Activated CD4-positive, alpha-beta T cell treated with anti-CD3 and anti-CD28 coated beads, Interleukin-2, amount 10 ng/mL, durations not matched to agents 24 days and 14 days (primary cell): ENCODE measurements at regions not wholly inside any gene's neighbourhood (a gene's known extent, or its start where the extent isn't known, plus 50 kb on each side); places are given as distances from the start of the nearest gene placed in this dataset.

ENCODE experiments used
- DNase-seq: peaks from one replicate; pipeline ENCODE4 v3.0.0; 2022
- H3K27ac Mint-ChIP-seq: one replicate; pipeline ENCODE4 v1.8.0; 2022; ENCODE audit warnings: mild to moderate bottlenecking, mixed read lengths
- H3K27me3 Mint-ChIP-seq: one replicate; pipeline ENCODE4 v1.8.0; 2022; ENCODE audit warnings: mixed read lengths
- H3K36me3 Mint-ChIP-seq: one replicate; pipeline ENCODE4 v1.8.0; 2022; ENCODE audit warnings: low read depth, mild to moderate bottlenecking, mixed read lengths
- H3K4me1 Mint-ChIP-seq: one replicate; pipeline ENCODE4 v1.8.0; 2021; ENCODE audit warnings: mixed read lengths
- H3K4me3 Mint-ChIP-seq: one replicate; pipeline ENCODE4 v1.8.0; 2022; ENCODE audit warnings: mild to moderate bottlenecking, moderate library complexity, mixed read lengths
- H3K9me3 Mint-ChIP-seq: one replicate; pipeline ENCODE4 v1.8.0; 2021; ENCODE audit warnings: mixed read lengths
- intact Hi-C: fragments of 100-400 bp; cut with micrococcal nuclease; formaldehyde crosslinking; loops from one replicate; pipeline ENCODE4 v1.15.1; 2023

DNA sequence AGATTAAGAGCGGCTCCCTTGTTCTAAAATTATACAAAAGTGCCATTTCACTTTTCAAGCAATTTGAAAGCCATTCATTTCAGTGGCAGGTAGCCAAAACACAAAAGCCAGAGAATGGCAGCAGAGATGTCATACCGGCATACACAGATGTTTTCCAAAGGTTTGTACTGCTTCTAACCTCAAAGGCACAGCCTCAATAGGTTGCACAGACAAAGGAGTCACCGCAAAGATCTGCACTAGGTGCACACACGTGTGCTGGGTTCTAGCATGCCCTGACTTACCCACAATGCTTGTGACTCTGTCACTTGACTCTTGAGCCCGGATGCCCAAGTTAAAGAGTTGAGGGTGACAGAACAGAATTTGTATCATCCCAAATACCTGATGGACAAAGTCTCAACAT, 448.9 kb upstream of the ADGRL2 start:
- no peaks in the 10 kb centered on the region for H3K36me3 Mint-ChIP-seq
- no peaks in the 10 kb centered on the region for H3K4me1 Mint-ChIP-seq

GRCh38 chr1:81349194-81349965, 451.4 kb upstream of the ADGRL2 start:
- Mint-ChIP-seq H3K27ac (no peak overlapping the region), H3K36me3 (no peaks in the 10 kb centered on the region), H3K27me3 (no peaks in the 10 kb centered on the region), H3K9me3 (no peaks in the 10 kb centered on the region), H3K4me3 (no peak overlapping the region), H3K4me1 (no peaks in the 10 kb centered on the region)
- intact Hi-C loops, result no loop called here
- DNase-seq, result no peak

More for the DNA sequence above, 448.9 kb upstream of the ADGRL2 start:
- no peaks in the 10 kb centered on the region for H3K27me3 Mint-ChIP-seq
- intact Hi-C loops, result no loop called here
- H3K27ac Mint-ChIP-seq, result no peak overlapping the region
- DNase-seq, result no peak
- no peaks in the 10 kb centered on the region for H3K9me3 Mint-ChIP-seq
- no peak overlapping the region for H3K4me3 Mint-ChIP-seq

- no peaks in the 10 kb centered on the region for H3K4me1 Mint-ChIP-seq
- H3K9me3 Mint-ChIP-seq, result no peaks in the 10 kb centered on the region
- intact Hi-C loops, result no loop called here
- no peak for DNase-seq
- H3K4me3 Mint-ChIP-seq, result no peak overlapping the region
- no peak overlapping the region for H3K27ac Mint-ChIP-seq
- no peaks in the 10 kb centered on the region for H3K27me3 Mint-ChIP-seq
- H3K36me3 Mint-ChIP-seq, result no peaks in the 10 kb centered on the region
These were observed 455.6 kb upstream of the ADGRL2 start for GRCh38 chr1:81345110-81345509.

DNA sequence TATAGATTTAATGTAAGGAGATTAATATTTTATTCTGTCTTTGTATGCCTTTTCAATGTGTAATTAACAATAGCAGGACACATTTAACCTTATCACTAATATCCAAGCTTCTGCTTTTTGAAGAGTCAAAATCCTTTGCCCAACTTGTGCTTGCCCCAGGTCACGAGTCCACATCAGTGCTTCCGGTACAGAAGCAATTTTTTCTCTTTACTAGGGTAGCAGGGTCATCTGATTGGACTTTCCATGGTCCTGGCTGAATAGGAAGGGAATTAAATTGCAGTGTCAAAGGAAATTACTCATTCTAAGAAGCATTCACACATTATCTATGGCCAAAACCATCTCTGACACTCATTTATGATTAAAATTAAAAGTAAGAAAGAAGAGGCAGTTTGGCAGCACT, 460.5 kb upstream of the ADGRL2 start:
- no peaks in the 10 kb centered on the region for H3K36me3 Mint-ChIP-seq
- no peak overlapping the region for H3K4me3 Mint-ChIP-seq
- no peak for DNase-seq
- no peaks in the 10 kb centered on the region for H3K27me3 Mint-ChIP-seq
- H3K4me1 Mint-ChIP-seq, result no peaks in the 10 kb centered on the region
- H3K27ac Mint-ChIP-seq, result no peak overlapping the region
- intact Hi-C loops, result no loop called here
- no peaks in the 10 kb centered on the region for H3K9me3 Mint-ChIP-seq

DNA sequence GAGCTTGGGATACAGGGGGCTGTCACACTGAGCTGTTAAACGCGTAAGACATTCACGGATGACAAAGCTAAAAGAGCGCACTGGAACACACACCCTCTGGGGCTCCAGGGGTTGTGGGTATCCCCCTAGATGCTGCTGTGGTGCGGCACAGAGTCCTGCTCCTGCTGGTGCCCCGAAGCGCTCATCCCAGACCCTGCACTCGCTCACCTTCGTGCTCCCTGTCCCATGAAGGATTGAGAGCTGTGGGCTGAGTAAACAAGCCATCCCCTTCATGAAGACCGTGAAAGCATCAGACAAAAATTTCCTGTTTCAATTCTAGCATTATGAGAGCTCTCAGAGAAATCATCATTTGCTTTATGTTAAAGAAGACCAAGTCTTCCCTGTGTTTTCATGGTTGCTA, 463.5 kb upstream of the ADGRL2 start:
- no peaks in the 10 kb centered on the region for H3K9me3 Mint-ChIP-seq
- H3K4me3 Mint-ChIP-seq, result no peak overlapping the region
- no peaks in the 10 kb centered on the region for H3K36me3 Mint-ChIP-seq
- H3K27me3 Mint-ChIP-seq, result no peaks in the 10 kb centered on the region
- H3K27ac Mint-ChIP-seq, result no peak overlapping the region
- intact Hi-C loops, result no loop called here
- no peaks in the 10 kb centered on the region for H3K4me1 Mint-ChIP-seq
- DNase-seq, result no peak

DNA sequence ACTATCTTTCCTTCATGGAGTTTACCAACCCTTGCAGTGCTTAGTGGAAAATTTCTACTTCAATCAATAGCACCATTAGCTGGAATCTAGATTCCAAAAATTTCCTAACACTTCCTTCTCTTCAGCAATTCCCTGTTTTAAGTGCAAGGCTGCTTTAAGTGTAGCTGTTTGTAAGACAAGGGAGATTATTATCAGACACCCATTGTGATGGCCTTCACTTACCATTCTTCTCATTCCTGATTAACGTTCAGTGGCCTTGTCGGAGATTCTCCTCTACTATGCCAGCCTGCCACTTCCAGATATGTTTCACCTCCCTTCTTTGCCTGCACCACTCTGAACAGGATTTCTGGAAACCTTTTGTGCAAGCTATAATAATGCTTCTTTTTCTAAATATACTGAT, 464.9 kb upstream of the ADGRL2 start:
- Mint-ChIP-seq H3K9me3 (no peaks in the 10 kb centered on the region), H3K27ac (no peak overlapping the region), H3K36me3 (no peaks in the 10 kb centered on the region), H3K4me1 (no peaks in the 10 kb centered on the region), H3K27me3 (no peaks in the 10 kb centered on the region), H3K4me3 (no peak overlapping the region)
- no peak for DNase-seq
- intact Hi-C loops, result no loop called here

- H3K27me3 Mint-ChIP-seq, result no peaks in the 10 kb centered on the region
- no peaks in the 10 kb centered on the region for H3K36me3 Mint-ChIP-seq
- no peaks in the 10 kb centered on the region for H3K4me1 Mint-ChIP-seq
- intact Hi-C loops, result no loop called here
- no peak for DNase-seq
- no peak overlapping the region for H3K27ac Mint-ChIP-seq
- H3K4me3 Mint-ChIP-seq, result no peak overlapping the region
- no peaks in the 10 kb centered on the region for H3K9me3 Mint-ChIP-seq
These were observed 470.2 kb upstream of the ADGRL2 start for GRCh38 chr1:81330521-81330920.

GRCh38 chr1:81330111-81330510, 470.6 kb upstream of the ADGRL2 start:
- no peaks in the 10 kb centered on the region for H3K27me3 Mint-ChIP-seq

DNA sequence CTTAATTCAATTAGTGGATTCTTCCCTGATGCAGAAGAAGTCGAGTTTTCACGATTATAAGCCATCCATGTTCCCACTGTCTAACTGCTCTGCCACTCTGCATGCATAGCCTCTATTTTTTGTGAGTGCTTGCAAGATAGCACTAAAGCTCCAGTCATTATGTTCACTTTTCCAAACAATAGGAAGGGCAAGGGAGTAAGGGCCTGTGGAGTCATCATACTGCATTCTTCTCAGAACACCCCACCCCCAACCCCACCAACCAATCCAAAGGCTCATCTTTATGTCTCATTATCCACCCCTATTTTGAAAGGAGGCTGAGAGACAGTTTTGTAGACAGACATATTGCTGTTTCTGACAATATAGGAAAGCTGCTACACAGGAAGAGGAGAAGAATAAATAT, 471.7 kb upstream of the ADGRL2 start:
- Mint-ChIP-seq H3K4me1 (no peaks in the 10 kb centered on the region), H3K9me3 (no peaks in the 10 kb centered on the region), H3K27me3 (no peaks in the 10 kb centered on the region)

More at GRCh38 chr1:81330111-81330510, 470.6 kb upstream of the ADGRL2 start:
- intact Hi-C loops, result no loop called here
- DNase-seq, result no peak
- Mint-ChIP-seq H3K36me3 (no peaks in the 10 kb centered on the region), H3K9me3 (no peaks in the 10 kb centered on the region), H3K4me1 (no peaks in the 10 kb centered on the region), H3K4me3 (no peak overlapping the region), H3K27ac (no peak overlapping the region)

GRCh38 chr1:81327743-81328142, 473.0 kb upstream of the ADGRL2 start:
- Mint-ChIP-seq H3K9me3 (no peaks in the 10 kb centered on the region), H3K36me3 (no peaks in the 10 kb centered on the region), H3K4me1 (no peaks in the 10 kb centered on the region), H3K27ac (no peak overlapping the region), H3K27me3 (no peaks in the 10 kb centered on the region), H3K4me3 (no peak overlapping the region)
- no peak for DNase-seq
- intact Hi-C loops, result no loop called here

More for the DNA sequence above, 471.7 kb upstream of the ADGRL2 start:
- Mint-ChIP-seq H3K4me3 (no peak overlapping the region), H3K27ac (no peak overlapping the region), H3K36me3 (no peaks in the 10 kb centered on the region)
- no peak for DNase-seq
- intact Hi-C loops, result no loop called here

GRCh38 chr1:81327103-81327710, 473.5 kb upstream of the ADGRL2 start:
- H3K4me1 Mint-ChIP-seq, result no peaks in the 10 kb centered on the region
- H3K27ac Mint-ChIP-seq, result no peak overlapping the region
- no peak overlapping the region for H3K4me3 Mint-ChIP-seq
- H3K36me3 Mint-ChIP-seq, result no peaks in the 10 kb centered on the region
- DNase-seq, result no peak
- intact Hi-C loops, result no loop called here
- H3K27me3 Mint-ChIP-seq, result no peaks in the 10 kb centered on the region
- no peaks in the 10 kb centered on the region for H3K9me3 Mint-ChIP-seq

- Mint-ChIP-seq H3K27ac (no peak overlapping the region), H3K9me3 (no peaks in the 10 kb centered on the region), H3K4me1 (no peaks in the 10 kb centered on the region), H3K36me3 (no peaks in the 10 kb centered on the region), H3K27me3 (no peaks in the 10 kb centered on the region), H3K4me3 (no peak overlapping the region)
- intact Hi-C loops, result no loop called here
- no peak for DNase-seq
These were observed 474.5 kb upstream of the ADGRL2 start for GRCh38 chr1:81326212-81326611.

GRCh38 chr1:81325397-81325796, 475.3 kb upstream of the ADGRL2 start:
- Mint-ChIP-seq H3K27me3 (no peaks in the 10 kb centered on the region), H3K4me3 (no peak overlapping the region), H3K36me3 (no peaks in the 10 kb centered on the region)

GRCh38 chr1:81323862-81324261, 476.9 kb upstream of the ADGRL2 start:
- DNase-seq, result no peak
- intact Hi-C loops, result no loop called here
- no peak overlapping the region for H3K27ac Mint-ChIP-seq
- H3K4me1 Mint-ChIP-seq, result no peaks in the 10 kb centered on the region
- no peak overlapping the region for H3K4me3 Mint-ChIP-seq
- H3K27me3 Mint-ChIP-seq, result no peaks in the 10 kb centered on the region
- H3K36me3 Mint-ChIP-seq, result no peaks in the 10 kb centered on the region
- no peaks in the 10 kb centered on the region for H3K9me3 Mint-ChIP-seq

More at GRCh38 chr1:81325397-81325796, 475.3 kb upstream of the ADGRL2 start:
- H3K9me3 Mint-ChIP-seq, result no peaks in the 10 kb centered on the region
- no peak for DNase-seq
- H3K27ac Mint-ChIP-seq, result no peak overlapping the region
- intact Hi-C loops, result no loop called here
- no peaks in the 10 kb centered on the region for H3K4me1 Mint-ChIP-seq

DNA sequence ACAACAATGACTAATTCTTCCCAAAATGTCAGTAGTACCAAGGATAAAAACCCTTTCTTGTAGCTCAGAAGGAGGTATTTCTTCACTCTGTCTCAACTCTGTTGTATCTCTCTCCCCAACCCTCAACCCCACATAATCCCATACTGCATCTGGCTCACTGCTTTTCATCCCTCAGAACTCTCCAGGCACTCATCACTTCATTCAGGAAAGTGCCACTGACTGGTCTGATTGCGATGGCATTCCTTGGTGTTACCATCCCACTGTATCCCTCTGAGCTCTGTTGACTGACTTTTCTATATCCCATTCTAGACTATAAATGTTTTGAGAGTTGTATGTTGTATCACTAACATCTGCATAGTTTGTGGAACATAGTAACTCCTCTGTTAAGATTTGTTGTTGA, 483.5 kb upstream of the ADGRL2 start:
- DNase-seq, result no peak
- intact Hi-C loops, result no loop called here
- H3K27ac Mint-ChIP-seq, result no peak overlapping the region
- H3K36me3 Mint-ChIP-seq, result no peaks in the 10 kb centered on the region
- H3K4me1 Mint-ChIP-seq, result no peaks in the 10 kb centered on the region
- no peaks in the 10 kb centered on the region for H3K27me3 Mint-ChIP-seq
- H3K9me3 Mint-ChIP-seq, result no peaks in the 10 kb centered on the region
- no peak overlapping the region for H3K4me3 Mint-ChIP-seq
